HG03139 (cell line): ENCODE measurements at regions not wholly inside any gene's neighbourhood (a gene's known extent, or its start where the extent isn't known, plus 50 kb on each side); places are given as distances from the start of the nearest gene placed in this dataset.

ENCODE experiments used
- ATAC-seq: cut with Tn5 transposase; IDR thresholded peaks from one replicate; pipeline ENCODE4 v1.9.1; 2021; ENCODE audit not compliant: unreplicated experiment

GRCh38 chrX:7233580-7234406, 85.8 kb upstream of the PUDP start:
- ATAC-seq = no peak

GRCh38 chrX:7228226-7228625, 80.3 kb upstream of the PUDP start:
- ATAC-seq = no peak

GRCh38 chrX:7225338-7225737, 77.4 kb upstream of the PUDP start:
- ATAC-seq = no peak

- ATAC-seq = no peak
Observed at GRCh38 chrX:7223271-7223670, 75.3 kb upstream of the PUDP start.

- ATAC-seq = no peak
Observed at GRCh38 chrX:7220121-7220520, 72.2 kb upstream of the PUDP start.

GRCh38 chrX:7219153-7219705, 71.3 kb upstream of the PUDP start:
- no peak for ATAC-seq

- ATAC-seq = no peak
Observed at GRCh38 chrX:7218321-7219152, 70.6 kb upstream of the PUDP start.

GRCh38 chrX:7216981-7217587, 69.1 kb upstream of the PUDP start:
- ATAC-seq = no peak

GRCh38 chrX:7215842-7216241, 67.9 kb upstream of the PUDP start:
- ATAC-seq = no peak

GRCh38 chrX:7214251-7214650, 66.3 kb upstream of the PUDP start:
- no peak for ATAC-seq

GRCh38 chrX:7205037-7205577, 57.2 kb upstream of the PUDP start:
- ATAC-seq = no peak

GRCh38 chrX:7204619-7205018, 56.7 kb upstream of the PUDP start:
- no peak for ATAC-seq

- ATAC-seq = no peak
Observed at GRCh38 chrX:7202206-7202605, 54.3 kb upstream of the PUDP start.

- ATAC-seq = no peak
Observed at GRCh38 chrX:7201496-7201895, 53.5 kb upstream of the PUDP start.

GRCh38 chrX:7198499-7198898, 50.5 kb upstream of the PUDP start:
- ATAC-seq = no peak
